ENCODE measurements at regions not wholly inside any gene's neighbourhood (a gene's known extent, or its start where the extent isn't known, plus 50 kb on each side); places are given as distances from the start of the nearest gene placed in this dataset.
"Not testable (repeated sequence)": the region's sequence is repeated elsewhere in the genome, so short reads cannot be mapped to it uniquely, and the experiment has no call there.

DNA sequence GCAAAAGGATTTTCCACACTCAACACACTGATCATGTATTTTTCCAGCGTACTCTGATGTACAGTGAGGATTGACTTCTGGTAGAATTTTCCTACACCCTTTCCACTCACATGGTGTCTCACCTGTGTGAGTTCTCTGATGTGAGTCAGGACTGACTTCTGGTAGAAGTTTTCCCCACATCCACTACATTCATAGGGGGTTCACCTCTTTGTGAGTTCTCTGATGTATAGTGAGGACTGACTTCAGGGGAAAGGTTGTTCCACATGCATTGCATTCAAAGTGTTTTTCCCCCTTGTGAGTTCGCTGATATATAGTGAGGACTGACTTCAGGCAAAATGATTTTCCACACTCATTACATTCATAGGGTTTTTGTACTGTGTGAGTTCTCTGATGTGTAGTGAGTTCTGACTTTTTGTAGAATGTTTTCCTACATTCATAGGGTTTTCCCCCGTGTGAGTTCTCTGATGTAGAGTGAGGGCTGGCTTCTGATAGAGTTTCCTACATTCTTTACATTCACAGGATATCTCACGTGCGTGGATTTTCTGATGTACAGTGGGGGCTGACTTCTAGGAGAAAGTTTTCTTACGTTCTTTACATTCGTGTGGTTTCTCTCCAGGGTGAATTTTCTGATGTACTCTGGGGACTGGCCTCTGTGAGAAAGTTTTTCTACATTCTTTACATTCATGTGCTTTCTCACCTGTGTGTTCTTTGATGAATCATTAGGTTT, 146.5 kb downstream of the GLRX3 start:
- ATAC-seq (no peak), DNase-seq (no peak)
- H3K27me3 Mint-ChIP-seq (ENCODE audit: low read depth): no peaks in the 10 kb centered on the region
- H3K4me3 Mint-ChIP-seq: no peak overlapping the region
- H3K9me3 Mint-ChIP-seq (ENCODE audit: insufficient read depth): peaks cover 74% of the 10 kb centered on the region
- no peaks in the 10 kb centered on the region for H3K4me1 Mint-ChIP-seq (ENCODE audit: low read depth)
- ChIA-PET POLR2A (no interaction called here), CTCF (no interaction called here)
- H3K36me3 Mint-ChIP-seq (ENCODE audit: low read depth): peaks cover 12% of the 10 kb centered on the region
- H3K27ac Mint-ChIP-seq: no peak overlapping the region

DNA sequence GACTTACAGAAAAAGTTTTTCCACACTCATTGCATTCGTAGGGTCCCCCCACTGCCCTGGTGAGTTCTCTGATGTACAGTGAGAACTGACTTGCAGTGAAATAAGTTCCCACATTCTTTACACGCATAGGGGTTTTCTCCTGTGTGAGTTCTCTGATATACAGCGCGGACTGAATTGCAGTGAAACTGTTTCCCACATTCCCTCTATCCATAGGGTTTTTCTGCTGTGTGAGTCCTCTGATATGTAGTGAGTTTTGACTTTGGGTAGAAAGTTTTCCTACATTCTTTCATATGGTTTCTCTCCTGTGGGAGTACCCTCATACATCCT, 147.0 kb downstream of the GLRX3 start:
- POLR2A ChIA-PET: no interaction called here
- H3K36me3 Mint-ChIP-seq (ENCODE audit: low read depth): peaks cover 12% of the 10 kb centered on the region

GRCh38 chr10:130295761-130296160, 159.6 kb downstream of the GLRX3 start:
- H3K36me3 Mint-ChIP-seq (ENCODE audit: low read depth); H3K4me1 Mint-ChIP-seq (ENCODE audit: low read depth); CTCF ChIA-PET; DNase-seq; H3K27ac Mint-ChIP-seq; ATAC-seq; POLR2A ChIA-PET; H3K4me3 Mint-ChIP-seq; H3K27me3 Mint-ChIP-seq (ENCODE audit: low read depth): not testable (repeated sequence)
- peaks cover 54% of the 10 kb centered on the region for H3K9me3 Mint-ChIP-seq (ENCODE audit: insufficient read depth)

More for the DNA sequence above, 147.0 kb downstream of the GLRX3 start:
- ATAC-seq: no peak
- no peak overlapping the region for H3K4me3 Mint-ChIP-seq
- H3K4me1 Mint-ChIP-seq (ENCODE audit: low read depth): no peaks in the 10 kb centered on the region
- no peaks in the 10 kb centered on the region for H3K27me3 Mint-ChIP-seq (ENCODE audit: low read depth)
- peaks cover 72% of the 10 kb centered on the region for H3K9me3 Mint-ChIP-seq (ENCODE audit: insufficient read depth)
- DNase-seq: no peak
- CTCF ChIA-PET: no interaction called here
- H3K27ac Mint-ChIP-seq: no peak overlapping the region

DNA sequence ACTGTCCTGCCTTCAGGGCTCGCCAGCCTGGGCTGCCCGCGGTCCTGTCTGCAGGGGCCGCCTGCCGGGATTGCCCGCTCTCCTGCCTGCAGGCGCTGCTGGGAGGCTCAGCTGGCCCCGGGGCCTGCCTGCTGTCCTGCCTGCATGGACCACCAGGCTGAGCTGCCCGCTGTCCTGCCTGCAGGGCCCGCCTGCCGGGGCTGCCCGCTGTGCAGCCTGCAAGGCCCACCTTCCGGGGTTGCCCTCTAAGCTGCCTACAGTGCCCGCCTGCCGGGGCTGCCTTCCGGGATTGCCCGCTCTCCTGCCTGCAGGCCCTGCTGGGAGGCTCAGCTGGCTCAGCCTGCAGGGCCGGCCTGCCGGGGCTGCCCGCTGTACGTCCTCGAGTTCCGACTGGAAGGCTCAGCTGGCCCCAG, 164.4 kb downstream of the GLRX3 start:
- POLR2A ChIA-PET: no interaction called here
- H3K27me3 Mint-ChIP-seq (ENCODE audit: low read depth): no peaks in the 10 kb centered on the region

GRCh38 chr10:130301021-130301892, 165.1 kb downstream of the GLRX3 start:
- Mint-ChIP-seq H3K27me3 (ENCODE audit: low read depth) (no peaks in the 10 kb centered on the region), H3K27ac (peak overlapping the region; percentile 62), H3K4me3 (peak overlapping the region; percentile 54), H3K9me3 (ENCODE audit: insufficient read depth) (peaks cover 47% of the 10 kb centered on the region), H3K36me3 (ENCODE audit: low read depth) (no peaks in the 10 kb centered on the region), H3K4me1 (ENCODE audit: low read depth) (no peaks in the 10 kb centered on the region)
- peak; percentile 77 for ATAC-seq
- DNase-seq: peak; percentile 58
- CTCF ChIA-PET: no interaction called here
- POLR2A ChIA-PET: no interaction called here

More for the DNA sequence above, 164.4 kb downstream of the GLRX3 start:
- CTCF ChIA-PET: no interaction called here
- ATAC-seq: peak; percentile 67
- peak overlapping the region; percentile 54 for H3K4me3 Mint-ChIP-seq
- no peaks in the 10 kb centered on the region for H3K36me3 Mint-ChIP-seq (ENCODE audit: low read depth)
- peaks cover 48% of the 10 kb centered on the region for H3K9me3 Mint-ChIP-seq (ENCODE audit: insufficient read depth)
- no peaks in the 10 kb centered on the region for H3K4me1 Mint-ChIP-seq (ENCODE audit: low read depth)
- DNase-seq: peak; percentile 42
- H3K27ac Mint-ChIP-seq: peak overlapping the region; percentile 52

DNA sequence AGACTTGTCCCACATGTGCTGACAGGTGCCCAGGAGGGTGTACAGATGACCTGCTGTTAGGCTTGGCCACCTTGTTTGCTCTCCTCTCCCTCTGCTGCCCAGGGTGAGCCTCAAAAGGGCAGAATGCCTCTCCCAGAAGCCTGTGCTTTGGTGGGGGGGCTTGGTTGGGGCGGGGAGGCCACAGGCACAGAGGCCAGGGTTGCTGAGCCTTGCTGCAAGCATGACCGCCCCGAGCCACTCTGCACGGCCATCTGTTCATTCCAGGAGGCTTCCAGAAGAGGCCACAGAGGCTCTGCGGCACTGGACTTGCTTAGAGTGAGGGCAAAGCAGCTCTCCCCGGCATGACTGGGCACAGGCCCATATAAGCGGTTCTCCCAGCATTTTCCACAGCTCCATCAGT, 190.8 kb downstream of the GLRX3 start:
- Mint-ChIP-seq H3K36me3 (ENCODE audit: low read depth) (no peaks in the 10 kb centered on the region), H3K27me3 (ENCODE audit: low read depth) (no peaks in the 10 kb centered on the region)
- CTCF ChIA-PET: no interaction called here

DNA sequence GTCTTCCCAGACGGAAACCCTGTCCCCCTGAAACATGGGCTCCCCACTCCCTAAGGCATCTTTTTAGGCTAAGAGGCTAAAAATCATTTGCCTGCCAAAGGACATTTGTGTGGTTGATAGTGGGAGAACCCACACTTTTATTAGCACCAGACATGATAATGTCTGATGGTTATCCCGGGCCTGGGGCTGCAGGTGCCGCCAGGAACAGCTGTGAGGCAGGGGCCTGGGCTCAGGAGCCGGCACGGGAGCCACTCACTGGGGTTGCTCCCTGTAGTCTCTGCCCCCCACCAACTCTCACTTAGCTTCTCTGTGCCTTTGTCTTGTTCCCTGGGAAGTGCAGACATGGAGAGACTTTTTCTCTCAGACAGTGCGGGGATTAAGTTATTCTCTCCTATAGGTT, 193.6 kb downstream of the GLRX3 start:
- no peak overlapping the region for H3K4me3 Mint-ChIP-seq

More for the DNA sequence above, 190.8 kb downstream of the GLRX3 start:
- Mint-ChIP-seq H3K27ac (no peak overlapping the region), H3K4me3 (no peak overlapping the region), H3K9me3 (ENCODE audit: insufficient read depth) (peaks cover 5% of the 10 kb centered on the region), H3K4me1 (ENCODE audit: low read depth) (no peaks in the 10 kb centered on the region)
- ATAC-seq (no peak), DNase-seq (no peak)
- POLR2A ChIA-PET: no interaction called here

GRCh38 chr10:130333185-130333584, 197.0 kb downstream of the GLRX3 start:
- H3K9me3 Mint-ChIP-seq (ENCODE audit: insufficient read depth): peaks cover 3% of the 10 kb centered on the region
- ChIA-PET POLR2A (no interaction called here), CTCF (no interaction called here)
- H3K36me3 Mint-ChIP-seq (ENCODE audit: low read depth): no peaks in the 10 kb centered on the region
- no peak for ATAC-seq
- H3K4me3 Mint-ChIP-seq: no peak overlapping the region
- H3K27ac Mint-ChIP-seq: no peak overlapping the region
- H3K4me1 Mint-ChIP-seq (ENCODE audit: low read depth): no peaks in the 10 kb centered on the region
- no peaks in the 10 kb centered on the region for H3K27me3 Mint-ChIP-seq (ENCODE audit: low read depth)
- no peak for DNase-seq

More for the DNA sequence above, 193.6 kb downstream of the GLRX3 start:
- Mint-ChIP-seq H3K27me3 (ENCODE audit: low read depth) (no peaks in the 10 kb centered on the region), H3K27ac (no peak overlapping the region), H3K36me3 (ENCODE audit: low read depth) (no peaks in the 10 kb centered on the region), H3K9me3 (ENCODE audit: insufficient read depth) (peaks cover 5% of the 10 kb centered on the region), H3K4me1 (ENCODE audit: low read depth) (no peaks in the 10 kb centered on the region)
- CTCF ChIA-PET: no interaction called here
- DNase-seq: no peak
- POLR2A ChIA-PET: no interaction called here
- ATAC-seq: no peak

- Mint-ChIP-seq H3K4me3 (no peak overlapping the region), H3K4me1 (ENCODE audit: low read depth) (no peaks in the 10 kb centered on the region), H3K36me3 (ENCODE audit: low read depth) (no peaks in the 10 kb centered on the region), H3K27ac (no peak overlapping the region), H3K9me3 (ENCODE audit: insufficient read depth) (peaks cover 3% of the 10 kb centered on the region), H3K27me3 (ENCODE audit: low read depth) (no peaks in the 10 kb centered on the region)
- no peak for ATAC-seq
- CTCF ChIA-PET: no interaction called here
- DNase-seq: no peak
- POLR2A ChIA-PET: no interaction called here
Observed at GRCh38 chr10:130335336-130335735, 199.1 kb downstream of the GLRX3 start.

- no peaks in the 10 kb centered on the region for H3K27me3 Mint-ChIP-seq (ENCODE audit: low read depth)
- H3K9me3 Mint-ChIP-seq (ENCODE audit: insufficient read depth): peaks cover 3% of the 10 kb centered on the region
- POLR2A ChIA-PET: no interaction called here
- ATAC-seq: no peak
- no peaks in the 10 kb centered on the region for H3K36me3 Mint-ChIP-seq (ENCODE audit: low read depth)
- DNase-seq: no peak
- no peaks in the 10 kb centered on the region for H3K4me1 Mint-ChIP-seq (ENCODE audit: low read depth)
- no peak overlapping the region for H3K4me3 Mint-ChIP-seq
- CTCF ChIA-PET: no interaction called here
- H3K27ac Mint-ChIP-seq: no peak overlapping the region
Observed at GRCh38 chr10:130336617-130337304, 200.6 kb downstream of the GLRX3 start.

DNA sequence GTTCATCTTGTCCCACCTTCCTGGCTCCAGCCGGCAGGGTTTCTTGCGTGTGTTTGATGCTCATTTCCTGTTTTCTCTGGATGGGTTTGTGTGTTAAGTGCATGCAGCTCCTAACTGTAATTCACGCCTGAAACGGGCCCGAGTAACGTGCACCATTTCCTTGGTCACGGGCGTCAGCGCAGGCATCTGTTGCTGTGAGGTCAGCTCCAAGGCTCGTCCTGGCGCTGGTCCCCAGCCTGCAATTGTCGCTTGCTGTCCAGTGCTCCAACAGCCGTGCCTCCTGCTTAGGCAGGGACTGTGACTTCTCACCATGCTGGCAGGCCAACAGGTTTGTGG, 201.1 kb downstream of the GLRX3 start:
- ChIA-PET CTCF (no interaction called here), POLR2A (no interaction called here)
- Mint-ChIP-seq H3K4me3 (no peak overlapping the region), H3K27ac (no peak overlapping the region), H3K27me3 (ENCODE audit: low read depth) (no peaks in the 10 kb centered on the region), H3K36me3 (ENCODE audit: low read depth) (no peaks in the 10 kb centered on the region), H3K9me3 (ENCODE audit: insufficient read depth) (peaks cover 3% of the 10 kb centered on the region), H3K4me1 (ENCODE audit: low read depth) (no peaks in the 10 kb centered on the region)
- no peak for DNase-seq
- no peak for ATAC-seq

Data from activated CD8-positive, alpha-beta T cell treated with anti-CD3 and anti-CD28 coated beads, Interleukin-2, amount 10 ng/mL, durations not matched to agents 7 days and 5 days (primary cell).